CD14-positive monocyte (primary cell): ENCODE measurements at regions not wholly inside any gene's neighbourhood (a gene's known extent, or its start where the extent isn't known, plus 50 kb on each side); places are given as distances from the start of the nearest gene placed in this dataset.

ENCODE experiments used
- DNase-seq, 3 donors: peaks; one replicate each; pipeline ENCODE4 v3.0.0-alpha.2; 2011 to 2022
- H2AFZ ChIP-seq: 2 replicates; pipeline ENCODE4 v1.6.0; 2012; ENCODE audit warnings: mild to moderate bottlenecking, low read depth, low read length, inconsistent platforms; ENCODE audit not compliant: insufficient read depth, poor library complexity, severe bottlenecking
- H3K27ac ChIP-seq, 2 donors: 1 replicate in 1 of 2; 2 replicates in 1 of 2; pipeline ENCODE4 v1.5.1; 2012 to 2013; ENCODE audit warnings: low read length in 2 of 2, control low read depth in 1 of 2, inconsistent platforms in 1 of 2, low read depth in 1 of 2, mild to moderate bottlenecking in 1 of 2
- H3K27me3 ChIP-seq, 2 donors: one replicate each; pipeline versions ENCODE4 v1.6.0 to v1.6.1; 2011 to 2013; ENCODE audit warnings: low read length in 2 of 2; ENCODE audit not compliant: control insufficient read depth in 2 of 2, insufficient read depth in 2 of 2
- H3K36me3 ChIP-seq, 2 donors: replicated peaks in 1 of 2; 1 replicate in 1 of 2; 2 replicates in 1 of 2; pipeline versions ENCODE4 v1.5.1 to v1.6.1; 2012 to 2013; ENCODE audit warnings: low read length in 2 of 2, control low read depth in 1 of 2, inconsistent platforms in 1 of 2, mild to moderate bottlenecking in 1 of 2; ENCODE audit not compliant: insufficient read depth in 2 of 2, control insufficient read depth in 1 of 2
- H3K4me1 ChIP-seq, 2 donors: 1 replicate in 1 of 2; 2 replicates in 1 of 2; pipeline versions ENCODE4 v1.5.1 to v1.6.1; 2012 to 2013; ENCODE audit warnings: low read length in 2 of 2, control low read depth in 1 of 2, inconsistent platforms in 1 of 2, mild to moderate bottlenecking in 1 of 2, moderate library complexity in 1 of 2; ENCODE audit not compliant: insufficient read depth in 2 of 2, control insufficient read depth in 1 of 2
- H3K4me2 ChIP-seq: replicated peaks from 2 replicates; pipeline ENCODE3; 2012; ENCODE audit warnings: low read length, moderate library complexity, mild to moderate bottlenecking; ENCODE audit not compliant: poor library complexity, severe bottlenecking; ENCODE audit errors: extremely low read depth
- H3K4me3 ChIP-seq, 3 experiments: fragments of 200-600 bp in 1 of 3; sonication (generic) in 1 of 3; replicated peaks in 1 of 3; 1 replicate in 2 of 3; 2 replicates in 1 of 3; pipeline ENCODE4 v1.5.1; 2011 to 2013; ENCODE audit warnings: low read length in 3 of 3, mild to moderate bottlenecking in 3 of 3, control low read depth in 2 of 3, low read depth in 2 of 3, inconsistent platforms in 1 of 3, moderate library complexity in 1 of 3
- H3K79me2 ChIP-seq: 2 replicates; pipeline ENCODE4 v1.6.0; 2012; ENCODE audit warnings: mild to moderate bottlenecking, control low read depth, inconsistent platforms, low read length, moderate library complexity; ENCODE audit not compliant: insufficient read depth
- H3K9ac ChIP-seq: 2 replicates; pipeline ENCODE4 v1.6.0; 2017; ENCODE audit warnings: low read length, mild to moderate bottlenecking; ENCODE audit not compliant: insufficient read depth, poor library complexity, severe bottlenecking
- H3K9me3 ChIP-seq, 2 donors: replicated peaks in 1 of 2; 1 replicate in 1 of 2; 2 replicates in 1 of 2; pipeline versions ENCODE4 v1.5.1 to v1.6.1; 2012 to 2013; ENCODE audit warnings: low read length in 2 of 2, control low read depth in 1 of 2; ENCODE audit not compliant: control insufficient read depth in 1 of 2, insufficient read depth in 1 of 2
- H4K20me1 ChIP-seq: 2 replicates; pipeline ENCODE4 v1.6.0; 2012; ENCODE audit warnings: mild to moderate bottlenecking, low read length, control low read depth, moderate library complexity; ENCODE audit not compliant: insufficient read depth
- H3K27ac Mint-ChIP-seq, 7 donors: one replicate each; pipeline ENCODE4 v1.8.0; 2020; ENCODE audit warnings: mild to moderate bottlenecking in 7 of 7, mixed read lengths in 7 of 7, moderate library complexity in 6 of 7, inconsistent platforms in 2 of 7
- H3K27me3 Mint-ChIP-seq, 3 donors: one replicate each; pipeline ENCODE4 v1.8.0; 2021 to 2022; ENCODE audit warnings: low read depth in 3 of 3, mild to moderate bottlenecking in 3 of 3, mixed read lengths in 3 of 3, moderate library complexity in 3 of 3, inconsistent platforms in 1 of 3
- H3K36me3 Mint-ChIP-seq, 2 donors: one replicate each; pipeline ENCODE4 v1.8.0; 2020; ENCODE audit warnings: mixed read lengths in 2 of 2, inconsistent platforms in 1 of 2, mild to moderate bottlenecking in 1 of 2
- H3K4me1 Mint-ChIP-seq: one replicate; pipeline ENCODE4 v1.8.0; 2020; ENCODE audit warnings: mild to moderate bottlenecking, mixed read lengths
- H3K4me3 Mint-ChIP-seq, 2 donors: one replicate each; pipeline ENCODE4 v1.8.0; 2020; ENCODE audit warnings: mild to moderate bottlenecking in 2 of 2, mixed read lengths in 2 of 2, moderate library complexity in 1 of 2
- H3K9me3 Mint-ChIP-seq, 7 donors: one replicate each; pipeline ENCODE4 v1.8.0; 2020 to 2022; ENCODE audit warnings: mixed read lengths in 7 of 7, mild to moderate bottlenecking in 6 of 7, moderate library complexity in 6 of 7, inconsistent platforms in 2 of 7
- CTCF ChIP-seq: fragments of 200-600 bp; IDR thresholded peaks from one replicate; pipeline ENCODE4 v1.8.0; 2022; ENCODE audit warnings: antibody characterized with exemption, mild to moderate bottlenecking
- WGBS: methylation state at CpG from one replicate; pipeline ENCODE4 v1.1.5; 2013; ENCODE audit warnings: missing lambda C conversion rate; ENCODE audit not compliant: insufficient coverage; 5-methylcytosine and 5-hydroxymethylcytosine counted together
- intact Hi-C, 2 donors: fragments of 100-400 bp; cut with micrococcal nuclease; formaldehyde crosslinking; loops; one replicate each; pipeline versions ENCODE4 v1.15.0 to v1.15.1; 2023

- H2AFZ ChIP-seq = no peak overlapping the region
- no peaks in the 10 kb centered on the region for H3K36me3 ChIP-seq
- no peak overlapping the region for H3K4me3 Mint-ChIP-seq
- DNase-seq = no peak
- no peaks in the 10 kb centered on the region for H3K36me3 Mint-ChIP-seq
- 88% methylated on average over 3 of the region's 3 CpGs for WGBS
- TF ChIP-seq CTCF = no peak
- no peak overlapping the region for H3K4me3 ChIP-seq
- H3K79me2 ChIP-seq = no peaks in the 10 kb centered on the region
- H3K27ac Mint-ChIP-seq = no peak overlapping the region
- intact Hi-C loops = no loop called here
- peaks cover 11 to 38% (median 23%) of the 10 kb centered on the region in 7 donors for H3K9me3 Mint-ChIP-seq
- H3K27me3 ChIP-seq = no peaks in the 10 kb centered on the region
- no peaks in the 10 kb centered on the region for H3K4me1 Mint-ChIP-seq
- H3K27ac ChIP-seq = no peak overlapping the region
- H3K9ac ChIP-seq = no peak overlapping the region
- no peaks in the 10 kb centered on the region for H3K4me1 ChIP-seq
- H3K9me3 ChIP-seq = peaks cover 35 to 58% of the 10 kb centered on the region in 2 donors
- H4K20me1 ChIP-seq = no peaks in the 10 kb centered on the region
- H3K4me2 ChIP-seq = no peak overlapping the region
- peaks cover 0 to 2% (median 0%) of the 10 kb centered on the region in 3 donors for H3K27me3 Mint-ChIP-seq
These were observed 1092.3 kb downstream of the KHDRBS2 start for GRCh38 chr6:61193771-61194170.

GRCh38 chr6:61192610-61193009, 1093.4 kb downstream of the KHDRBS2 start:
- H3K4me3 ChIP-seq = no peak overlapping the region
- no peaks in the 10 kb centered on the region for H3K36me3 ChIP-seq
- Mint-ChIP-seq H3K36me3 (no peaks in the 10 kb centered on the region), H3K4me3 (no peak overlapping the region), H3K4me1 (no peaks in the 10 kb centered on the region), H3K27ac (no peak overlapping the region), H3K9me3 (peaks cover 5 to 32% (median 16%) of the 10 kb centered on the region in 7 donors), H3K27me3 (no peaks in the 10 kb centered on the region)
- no peak overlapping the region for H3K4me2 ChIP-seq
- H2AFZ ChIP-seq = no peak overlapping the region
- H3K27ac ChIP-seq = no peak overlapping the region
- no peak overlapping the region for H3K9ac ChIP-seq
- DNase-seq = no peak
- peaks cover 30 to 46% of the 10 kb centered on the region in 2 donors for H3K9me3 ChIP-seq
- WGBS = 33% methylated on average over 2 of the region's 2 CpGs
- intact Hi-C loops = no loop called here
- no peak for TF ChIP-seq CTCF
- no peaks in the 10 kb centered on the region for H3K4me1 ChIP-seq
- H4K20me1 ChIP-seq = no peaks in the 10 kb centered on the region
- no peaks in the 10 kb centered on the region for H3K79me2 ChIP-seq
- no peaks in the 10 kb centered on the region for H3K27me3 ChIP-seq
